NB4 (cell line): ENCODE measurements at regions not wholly inside any gene's neighbourhood (a gene's known extent, or its start where the extent isn't known, plus 50 kb on each side); places are given as distances from the start of the nearest gene placed in this dataset.

ENCODE experiments used
- DNase-seq: peaks from one replicate; pipeline ENCODE4 v3.0.0; 2010; ENCODE audit warnings: low read depth
- H3K4me3 ChIP-seq: one replicate; pipeline ENCODE4 v1.5.1; 2011; ENCODE audit warnings: mild to moderate bottlenecking, low read depth, low read length, moderate library complexity
- CTCF ChIP-seq: IDR thresholded peaks from one replicate; pipeline ENCODE4 v1.5.1; 2012; ENCODE audit warnings: low read depth, low read length
- MAX ChIP-seq: IDR thresholded peaks from 2 replicates; pipeline ENCODE4 v1.6.1; 2011; ENCODE audit warnings: low read depth, low read length
- MYC ChIP-seq: IDR thresholded peaks from 2 replicates; pipeline ENCODE4 v1.6.1; 2011; ENCODE audit warnings: low read depth, low read length
- POLR2A ChIP-seq: IDR thresholded peaks from 2 replicates; pipeline ENCODE4 v1.6.1; 2011; ENCODE audit warnings: mild to moderate bottlenecking; ENCODE audit not compliant: insufficient read length; ENCODE audit errors: extremely low read depth

DNA sequence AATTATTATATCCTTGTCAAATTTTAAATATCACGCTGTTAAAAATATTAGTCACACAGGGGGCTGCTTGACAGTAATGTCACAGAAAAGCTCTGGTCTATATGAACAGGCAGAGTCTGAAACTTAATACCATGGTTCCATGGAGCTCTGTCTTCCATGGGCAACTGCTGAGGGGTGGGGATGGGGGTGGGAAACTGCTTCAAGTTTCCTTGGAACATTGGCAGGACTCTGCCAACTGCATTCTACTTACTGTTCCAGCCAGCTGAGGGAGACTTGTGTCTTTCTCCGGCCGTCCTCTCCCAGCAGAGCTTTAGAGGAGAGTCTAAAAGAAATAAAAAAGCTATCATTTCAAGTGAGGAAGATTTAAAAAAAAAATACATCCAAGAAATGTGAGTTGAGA is 348.7 kb downstream of the ZIC1 start:
- TF ChIP-seq MAX (no peak), MYC (no peak), POLR2A (no peak), CTCF (no peak)
- H3K4me3 ChIP-seq = no peak overlapping the region
- DNase-seq = no peak

- no peak for DNase-seq
- TF ChIP-seq MYC = no peak
- TF ChIP-seq POLR2A = no peak
- no peak for TF ChIP-seq MAX
- TF ChIP-seq CTCF = no peak
- no peak overlapping the region for H3K4me3 ChIP-seq
These were observed 349.6 kb downstream of the ZIC1 start for GRCh38 chr3:147758771-147759170.

DNA sequence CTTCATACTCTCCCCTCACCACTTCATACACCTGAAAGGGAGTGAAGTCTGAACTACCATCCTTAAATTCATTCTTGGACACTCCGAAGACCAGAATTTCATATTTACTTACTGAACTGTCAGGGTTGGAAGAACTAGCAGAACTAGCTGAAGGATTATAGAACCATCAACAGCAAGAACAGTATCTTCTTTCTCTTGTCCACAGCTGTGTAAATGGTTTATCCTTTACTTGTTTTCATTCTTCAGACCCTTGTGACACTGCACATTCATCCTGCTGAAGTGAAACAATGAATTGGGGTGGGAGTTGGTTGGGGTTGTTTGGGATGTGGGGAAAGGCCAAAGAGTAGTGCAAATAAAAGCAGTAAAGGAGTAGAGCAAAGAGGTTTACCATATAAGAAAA is 350.9 kb downstream of the ZIC1 start:
- TF ChIP-seq CTCF = no peak
- no peak for TF ChIP-seq MYC
- TF ChIP-seq POLR2A = no peak
- TF ChIP-seq MAX = no peak
- no peak for DNase-seq
- H3K4me3 ChIP-seq = no peak overlapping the region

GRCh38 chr3:147760941-147761340 is 351.8 kb downstream of the ZIC1 start:
- no peak overlapping the region for H3K4me3 ChIP-seq
- TF ChIP-seq CTCF = no peak
- no peak for TF ChIP-seq POLR2A
- no peak for DNase-seq

DNA sequence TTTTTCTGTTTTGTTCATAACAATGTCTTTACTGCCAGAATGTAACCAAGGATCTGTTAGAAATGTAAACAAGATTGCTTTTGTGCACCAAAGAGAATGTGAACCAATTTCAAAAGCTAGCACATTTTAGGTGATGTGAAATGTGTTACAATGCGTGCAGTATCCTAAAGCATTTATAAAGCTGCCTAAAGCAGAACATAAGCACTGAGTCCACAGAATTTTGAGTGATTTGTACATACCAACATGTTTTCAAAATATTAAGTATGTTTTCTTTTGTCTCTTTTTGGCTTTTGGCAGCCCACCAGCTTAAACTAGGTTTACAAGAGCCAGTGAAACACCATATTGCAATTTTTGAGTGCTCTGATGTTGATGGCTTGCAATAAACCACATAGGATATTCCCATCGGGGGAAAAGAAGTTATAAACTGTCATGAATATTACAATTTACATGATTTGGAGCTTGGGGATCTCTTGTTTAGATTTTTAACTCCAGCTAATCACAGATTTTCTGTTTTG is 364.0 kb downstream of the ZIC1 start:
- no peak overlapping the region for H3K4me3 ChIP-seq
- DNase-seq = no peak
- TF ChIP-seq MYC = no peak
- TF ChIP-seq MAX = no peak
- TF ChIP-seq CTCF = no peak
- TF ChIP-seq POLR2A = no peak

DNA sequence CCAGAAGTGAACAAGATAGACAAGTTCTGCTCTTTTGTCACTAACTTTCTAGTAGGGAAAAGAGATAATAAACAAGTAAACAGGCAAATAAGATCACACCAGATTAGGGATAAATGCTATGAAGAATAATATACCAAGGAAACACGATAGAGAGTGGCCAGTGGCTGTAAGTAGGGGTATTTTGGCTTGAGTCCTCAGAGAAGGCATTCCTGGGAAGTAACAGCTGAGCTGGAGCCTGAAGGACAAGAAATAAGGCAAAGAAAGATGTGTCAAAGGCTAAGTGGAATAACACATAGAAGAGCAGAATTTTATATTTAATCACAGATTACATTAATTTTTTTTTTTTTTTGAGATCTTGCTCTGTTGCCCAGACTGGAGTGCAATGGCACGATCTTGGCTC is 366.2 kb downstream of the ZIC1 start:
- no peak for TF ChIP-seq MYC
- TF ChIP-seq CTCF = no peak
- no peak for TF ChIP-seq MAX
- TF ChIP-seq POLR2A = no peak
- H3K4me3 ChIP-seq = no peak overlapping the region
- no peak for DNase-seq
